ENCODE measurements at regions not wholly inside any gene's neighbourhood (a gene's known extent, or its start where the extent isn't known, plus 50 kb on each side); places are given as distances from the start of the nearest gene placed in this dataset.

DNA sequence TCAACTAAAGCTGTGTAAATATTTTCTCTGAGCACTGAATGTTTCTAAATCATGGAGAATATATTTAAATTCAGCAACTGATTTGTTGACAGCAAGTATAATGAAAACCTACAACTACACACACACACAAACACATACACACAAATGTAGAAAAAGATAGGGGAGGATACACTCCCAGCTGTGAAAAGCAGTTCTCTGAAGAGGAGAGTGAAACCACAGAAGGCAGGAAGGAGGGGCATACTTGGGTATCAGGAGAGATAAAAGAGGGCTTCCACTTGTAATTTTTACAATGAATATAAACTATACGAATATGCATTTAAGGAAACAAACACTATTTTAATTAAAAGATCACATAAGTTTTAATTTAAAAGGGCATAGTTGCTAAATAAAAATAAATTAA lies 227.8 kb upstream of the SLC24A2 start:
- FAIRE-seq (no peak), ATAC-seq (no peak), DNase-seq (ENCODE audit: low read depth in 1 of 2, low spot score in 1 of 2) (no peak)
- WGBS (ENCODE audit: missing lambda C conversion rate): 2% methylated on average over 1 of the region's 1 CpG
- Histone ChIP-seq H3K4me2 (no peak overlapping the region), H3K4me1 (no peaks in the 10 kb centered on the region), H3K9me3 (no peaks in the 10 kb centered on the region), H3K27ac (no peak overlapping the region), H3K4me3 (no peak overlapping the region)
- CTCF ChIA-PET: interaction anchor here (1.6 kb wide), 1 partner anchor 14 kb away, joined by 3 read pairs; no protein-coding TSS in a partner anchor
- TF ChIP-seq, protein P1, sequence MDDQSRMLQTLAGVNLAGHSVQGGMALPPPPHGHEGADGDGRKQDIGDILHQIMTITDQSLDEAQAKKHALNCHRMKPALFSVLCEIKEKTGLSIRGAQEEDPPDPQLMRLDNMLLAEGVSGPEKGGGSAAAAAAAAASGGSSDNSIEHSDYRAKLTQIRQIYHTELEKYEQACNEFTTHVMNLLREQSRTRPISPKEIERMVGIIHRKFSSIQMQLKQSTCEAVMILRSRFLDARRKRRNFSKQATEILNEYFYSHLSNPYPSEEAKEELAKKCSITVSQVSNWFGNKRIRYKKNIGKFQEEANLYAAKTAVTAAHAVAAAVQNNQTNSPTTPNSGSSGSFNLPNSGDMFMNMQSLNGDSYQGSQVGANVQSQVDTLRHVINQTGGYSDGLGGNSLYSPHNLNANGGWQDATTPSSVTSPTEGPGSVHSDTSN (IDR thresholded peaks at IDR 0.05): no peak
- TF ChIP-seq PHF8 (IDR thresholded peaks at IDR 0.05; ENCODE audit: borderline replicate concordance, low read depth): no peak
- TF ChIP-seq, protein P2, sequence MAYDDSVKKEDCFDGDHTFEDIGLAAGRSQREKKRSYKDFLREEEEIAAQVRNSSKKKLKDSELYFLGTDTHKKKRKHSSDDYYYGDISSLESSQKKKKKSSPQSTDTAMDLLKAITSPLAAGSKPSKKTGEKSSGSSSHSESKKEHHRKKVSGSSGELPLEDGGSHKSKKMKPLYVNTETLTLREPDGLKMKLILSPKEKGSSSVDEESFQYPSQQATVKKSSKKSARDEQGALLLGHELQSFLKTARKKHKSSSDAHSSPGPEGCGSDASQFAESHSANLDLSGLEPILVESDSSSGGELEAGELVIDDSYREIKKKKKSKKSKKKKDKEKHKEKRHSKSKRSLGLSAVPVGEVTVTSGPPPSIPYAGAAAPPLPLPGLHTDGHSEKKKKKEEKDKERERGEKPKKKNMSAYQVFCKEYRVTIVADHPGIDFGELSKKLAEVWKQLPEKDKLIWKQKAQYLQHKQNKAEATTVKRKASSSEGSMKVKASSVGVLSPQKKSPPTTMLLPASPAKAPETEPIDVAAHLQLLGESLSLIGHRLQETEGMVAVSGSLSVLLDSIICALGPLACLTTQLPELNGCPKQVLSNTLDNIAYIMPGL (CRISPR knock-in tag; IDR thresholded peaks at IDR 0.05; ENCODE audit: borderline replicate concordance): no peak
- no peak for TF ChIP-seq CBX8 (IDR thresholded peaks at IDR 0.05)
- no peak for TF ChIP-seq BHLHE40 (IDR thresholded peaks at IDR 0.05; ENCODE audit: low read depth, low read length)
- no peak for TF ChIP-seq ZFP36 (IDR thresholded peaks at IDR 0.05; ENCODE audit: borderline replicate concordance, partially characterized antibody)
- TF ChIP-seq CBX2 (IDR thresholded peaks at IDR 0.05; ENCODE audit: borderline replicate concordance, low read depth): no peak
- TF ChIP-seq FOSB (CRISPR knock-in tag; IDR thresholded peaks at IDR 0.05): no peak
- POLR2A ChIA-PET: no interaction called here

DNA sequence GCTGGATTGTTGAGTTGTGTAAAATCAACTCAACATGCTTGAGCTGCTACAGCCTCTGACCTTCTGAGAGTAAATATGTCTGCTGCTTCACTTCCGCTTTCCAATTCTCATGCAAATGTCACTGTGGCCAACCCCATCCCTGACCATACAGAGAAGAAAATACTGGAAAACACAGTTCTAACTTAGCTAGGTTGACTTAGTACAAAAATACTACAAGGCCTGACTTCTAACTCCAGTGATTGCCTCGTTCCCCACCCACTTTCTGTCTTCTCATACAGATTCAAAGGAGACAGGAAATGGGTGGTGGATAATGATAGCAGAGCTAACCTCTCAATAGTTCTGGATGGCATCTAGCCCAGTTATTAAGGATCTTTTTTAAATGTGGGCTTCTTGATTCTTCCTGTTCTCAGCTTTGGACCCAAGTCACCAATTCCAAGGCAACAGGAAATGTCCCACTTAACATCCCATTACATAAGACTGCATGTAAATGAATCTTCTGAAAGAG lies 226.6 kb upstream of the SLC24A2 start:
- no peak for FAIRE-seq
- ATAC-seq: no peak
- WGBS (ENCODE audit: missing lambda C conversion rate): 39% methylated on average over 2 of the region's 2 CpGs

DNA sequence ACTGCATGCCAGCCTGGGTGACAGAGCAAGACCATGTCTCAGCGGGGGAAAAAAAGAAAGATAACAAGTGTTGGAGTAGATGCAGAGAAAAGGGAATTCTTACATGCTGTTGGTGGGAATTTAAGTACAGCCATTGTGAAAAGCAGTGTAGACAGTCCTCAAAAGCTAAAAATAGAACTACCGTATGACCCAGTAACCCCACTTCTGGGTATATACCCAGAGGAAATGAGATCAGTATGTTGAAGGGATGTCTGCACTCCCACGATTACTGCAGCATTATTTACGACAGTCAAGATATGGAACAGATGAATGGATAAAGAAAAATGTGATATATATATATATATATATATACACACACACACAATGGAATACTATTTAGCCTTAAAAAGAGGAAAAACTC lies 225.3 kb upstream of the SLC24A2 start:
- 32% methylated on average over 4 of the region's 4 CpGs for WGBS (ENCODE audit: missing lambda C conversion rate)
- no peak overlapping the region for H3K4me2 ChIP-seq
- FAIRE-seq (no peak), ATAC-seq (no peak), DNase-seq (ENCODE audit: low read depth in 1 of 2, low spot score in 1 of 2) (no peak)
- no peak for TF ChIP-seq GATA3 (IDR thresholded peaks at IDR 0.05; ENCODE audit: borderline replicate concordance)
- H3K27ac ChIP-seq: no peak overlapping the region
- POLR2A ChIA-PET: no interaction called here
- no peak overlapping the region for H3K4me3 ChIP-seq
- no peaks in the 10 kb centered on the region for H3K4me1 ChIP-seq
- H3K9me3 ChIP-seq: no peaks in the 10 kb centered on the region
- CTCF ChIA-PET: no interaction called here

More for the DNA sequence above, 226.6 kb upstream of the SLC24A2 start:
- Histone ChIP-seq H3K4me1 (no peaks in the 10 kb centered on the region), H3K9me3 (no peaks in the 10 kb centered on the region), H3K4me2 (no peak overlapping the region), H3K4me3 (no peak overlapping the region), H3K27ac (no peak overlapping the region)
- ChIA-PET POLR2A (no interaction called here), CTCF (interaction anchor here (1.6 kb wide), 1 partner anchor 13 kb away, joined by 3 read pairs; no protein-coding TSS in a partner anchor)
- TF ChIP-seq TP53 (CRISPR knock-in tag; IDR thresholded peaks at IDR 0.05) (no peak), ZC3H11A (IDR thresholded peaks at IDR 0.05) (no peak), FOSL2 (IDR thresholded peaks at IDR 0.05) (no peak), FOSL2 (CRISPR knock-in tag; IDR thresholded peaks at IDR 0.05) (no peak), HOXB5 (CRISPR knock-in tag; IDR thresholded peaks at IDR 0.05) (no peak), CEBPB (IDR thresholded peaks at IDR 0.05) (no peak), PHF8 (IDR thresholded peaks at IDR 0.05; ENCODE audit: borderline replicate concordance, low read depth) (no peak), KDM1A (IDR thresholded peaks at IDR 0.05; ENCODE audit: low read depth) (no peak), JUN (IDR thresholded peaks at IDR 0.05) (no peak)
- DNase-seq (ENCODE audit: low read depth in 1 of 2, low spot score in 1 of 2): no peak

DNA sequence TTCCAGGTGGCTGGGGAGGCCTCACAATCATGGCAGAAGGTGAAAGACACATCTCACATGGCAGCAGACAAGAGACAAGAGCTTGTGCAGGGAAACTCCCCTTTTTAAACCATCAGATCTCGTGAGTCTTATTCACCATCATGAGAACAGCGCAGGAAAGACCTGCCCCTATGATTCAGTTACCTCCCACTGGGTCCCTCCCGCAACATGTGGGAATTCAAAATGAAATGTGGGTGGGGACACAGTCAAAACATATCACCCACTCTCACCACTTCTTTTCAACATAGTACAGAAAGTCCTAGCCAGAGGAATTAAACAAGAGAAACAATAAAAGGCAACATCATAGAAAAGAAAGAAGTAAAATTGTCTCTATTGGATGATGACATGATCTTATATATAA lies 223.4 kb upstream of the SLC24A2 start:
- TF ChIP-seq MAFK (IDR thresholded peaks at IDR 0.05; ENCODE audit: partially characterized antibody) (no peak), TFCP2L1 (CRISPR knock-in tag; IDR thresholded peaks at IDR 0.05) (no peak), SMC3 (IDR thresholded peaks at IDR 0.05) (no peak), NPAS2 (CRISPR knock-in tag; IDR thresholded peaks at IDR 0.05; ENCODE audit: borderline replicate concordance) (no peak)
- TF ChIP-seq, protein P3, sequence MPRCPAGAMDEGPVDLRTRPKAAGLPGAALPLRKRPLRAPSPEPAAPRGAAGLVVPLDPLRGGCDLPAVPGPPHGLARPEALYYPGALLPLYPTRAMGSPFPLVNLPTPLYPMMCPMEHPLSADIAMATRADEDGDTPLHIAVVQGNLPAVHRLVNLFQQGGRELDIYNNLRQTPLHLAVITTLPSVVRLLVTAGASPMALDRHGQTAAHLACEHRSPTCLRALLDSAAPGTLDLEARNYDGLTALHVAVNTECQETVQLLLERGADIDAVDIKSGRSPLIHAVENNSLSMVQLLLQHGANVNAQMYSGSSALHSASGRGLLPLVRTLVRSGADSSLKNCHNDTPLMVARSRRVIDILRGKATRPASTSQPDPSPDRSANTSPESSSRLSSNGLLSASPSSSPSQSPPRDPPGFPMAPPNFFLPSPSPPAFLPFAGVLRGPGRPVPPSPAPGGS (IDR thresholded peaks at IDR 0.05): no peak

More for the DNA sequence above, 223.4 kb upstream of the SLC24A2 start:
- no peaks in the 10 kb centered on the region for H3K4me1 ChIP-seq
- ChIA-PET CTCF (no interaction called here), POLR2A (no interaction called here)
- FAIRE-seq (no peak), DNase-seq (ENCODE audit: low read depth in 1 of 2, low spot score in 1 of 2) (no peak), ATAC-seq (no peak)
- no peak overlapping the region for H3K4me2 ChIP-seq
- H3K27ac ChIP-seq: no peak overlapping the region
- 8% methylated on average over 3 of the region's 3 CpGs for WGBS (ENCODE audit: missing lambda C conversion rate)
- no peaks in the 10 kb centered on the region for H3K9me3 ChIP-seq
- no peak overlapping the region for H3K4me3 ChIP-seq
